GM18907 (cell line): ENCODE measurements at regions not wholly inside any gene's neighbourhood (a gene's known extent, or its start where the extent isn't known, plus 50 kb on each side); places are given as distances from the start of the nearest gene placed in this dataset.

ENCODE experiments used
- ATAC-seq: cut with Tn5 transposase; IDR thresholded peaks from one replicate; pipeline ENCODE4 v1.9.1; 2021; ENCODE audit warnings: mild to moderate bottlenecking, moderate library complexity; ENCODE audit not compliant: unreplicated experiment

DNA sequence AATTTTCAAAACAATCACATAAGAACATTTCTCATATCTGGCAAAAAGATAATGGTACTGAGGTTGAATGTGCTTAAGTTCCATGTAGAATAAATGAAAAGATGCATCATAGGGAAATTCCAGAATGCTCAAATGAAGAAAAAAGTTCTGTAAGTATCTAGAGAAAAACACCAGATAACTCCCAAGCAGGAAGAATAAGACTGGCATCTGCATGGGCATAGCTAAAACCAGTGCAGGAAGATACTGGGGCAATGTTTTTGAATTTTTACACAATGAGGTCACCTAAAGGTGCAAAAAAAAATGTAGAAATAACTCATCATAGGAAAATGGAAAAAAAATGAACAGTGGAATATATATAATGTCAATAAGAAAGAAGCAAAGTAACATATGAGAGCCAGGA is 275.2 kb downstream of the BAMBI start:
- no peak for ATAC-seq

DNA sequence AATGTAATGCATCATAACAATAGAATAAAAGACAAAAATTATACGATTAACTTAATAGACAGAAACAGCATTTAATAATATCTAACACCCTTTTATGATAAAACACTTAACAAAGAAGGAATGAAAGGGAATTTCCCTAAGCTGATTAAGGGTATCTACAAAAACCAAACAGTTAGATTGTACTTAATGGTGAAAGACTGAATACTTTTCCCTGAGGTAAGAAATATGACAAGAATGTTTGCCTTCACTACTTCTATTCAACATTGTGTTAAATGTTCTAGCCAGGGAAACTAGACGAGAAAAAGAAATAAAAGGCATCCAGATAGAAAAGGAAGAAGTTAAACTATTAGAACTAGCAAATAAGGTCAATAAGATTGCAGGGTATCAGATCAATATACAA is 276.9 kb downstream of the BAMBI start:
- no peak for ATAC-seq

DNA sequence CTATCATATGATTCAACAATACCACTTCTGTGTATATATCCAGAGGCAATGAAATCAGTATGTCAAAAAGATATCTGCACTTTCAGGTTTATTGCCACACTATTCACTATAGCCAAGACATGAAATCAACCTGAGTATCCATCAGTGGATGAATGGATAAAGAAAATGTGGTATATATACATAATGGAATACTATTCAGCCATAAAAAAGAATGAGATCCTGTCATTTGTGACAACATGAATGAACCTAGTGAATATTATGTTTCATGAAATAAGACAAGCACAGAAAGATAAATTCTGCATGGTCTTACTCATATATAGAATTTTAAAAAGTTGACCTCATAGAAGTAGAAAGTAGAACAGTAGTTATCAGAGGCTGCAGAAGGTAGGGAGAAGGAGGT is 281.1 kb downstream of the BAMBI start:
- no peak for ATAC-seq

- ATAC-seq, result no peak
These were observed 282.7 kb downstream of the BAMBI start for GRCh38 chr10:28959850-28960501.

- no peak for ATAC-seq
These were observed 285.4 kb downstream of the BAMBI start for GRCh38 chr10:28962768-28963167.

DNA sequence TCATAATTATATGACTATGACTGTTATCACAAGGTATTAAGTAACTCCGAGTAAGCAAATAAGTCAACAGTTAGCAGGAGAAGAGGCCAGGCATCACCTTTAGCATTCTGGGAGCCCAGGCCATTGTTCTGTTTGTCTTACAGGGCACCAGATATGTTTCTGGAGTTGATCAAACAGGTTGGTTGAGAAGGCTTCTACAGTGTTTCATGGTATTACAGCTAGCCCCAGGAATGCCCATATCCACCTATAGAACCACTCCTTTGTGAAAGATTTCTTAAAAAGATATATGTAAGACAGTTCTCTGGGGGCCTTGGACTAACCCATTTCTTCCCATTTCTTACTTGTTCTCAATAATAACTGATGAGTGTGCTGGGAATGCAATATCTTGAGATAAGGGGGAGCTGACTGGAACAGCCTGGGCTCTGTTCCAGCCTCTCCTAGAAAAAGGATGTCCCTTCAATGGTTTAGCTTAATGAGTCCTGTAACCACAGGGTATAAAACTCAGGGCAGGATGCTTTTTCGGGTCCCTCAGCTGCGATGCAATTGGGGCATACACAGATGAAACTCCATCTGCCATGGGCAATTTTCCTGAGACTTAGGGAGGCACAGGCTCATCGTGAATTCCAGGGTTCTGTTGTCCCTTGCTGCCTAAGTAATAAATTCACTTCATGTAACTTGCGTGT is 286.4 kb downstream of the BAMBI start:
- ATAC-seq, result no peak

- no peak for ATAC-seq
These were observed 288.6 kb downstream of the BAMBI start for GRCh38 chr10:28965937-28966336.

GRCh38 chr10:28967031-28967430 is 289.7 kb downstream of the BAMBI start:
- ATAC-seq, result no peak

DNA sequence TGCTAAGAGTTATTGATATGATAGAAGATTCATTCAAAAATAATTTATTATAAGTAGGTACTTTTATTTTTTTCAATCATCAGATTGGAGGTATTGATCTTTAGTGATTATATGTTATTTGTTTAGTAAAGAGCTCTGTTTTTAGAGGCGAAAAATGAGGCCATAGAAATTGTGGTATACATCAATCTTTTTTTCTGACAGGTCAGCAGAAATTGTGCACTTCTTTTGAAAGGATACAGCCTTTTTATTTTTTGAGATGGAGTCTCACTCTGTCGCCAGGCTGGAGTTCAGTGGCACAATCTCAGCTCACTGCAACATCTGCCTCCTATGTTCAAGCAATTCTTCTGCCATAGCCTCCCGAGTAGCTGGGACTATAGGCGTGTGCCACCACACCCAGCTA is 292.1 kb downstream of the BAMBI start:
- no peak for ATAC-seq

- no peak for ATAC-seq
These were observed 292.9 kb downstream of the BAMBI start for GRCh38 chr10:28970231-28970630.

DNA sequence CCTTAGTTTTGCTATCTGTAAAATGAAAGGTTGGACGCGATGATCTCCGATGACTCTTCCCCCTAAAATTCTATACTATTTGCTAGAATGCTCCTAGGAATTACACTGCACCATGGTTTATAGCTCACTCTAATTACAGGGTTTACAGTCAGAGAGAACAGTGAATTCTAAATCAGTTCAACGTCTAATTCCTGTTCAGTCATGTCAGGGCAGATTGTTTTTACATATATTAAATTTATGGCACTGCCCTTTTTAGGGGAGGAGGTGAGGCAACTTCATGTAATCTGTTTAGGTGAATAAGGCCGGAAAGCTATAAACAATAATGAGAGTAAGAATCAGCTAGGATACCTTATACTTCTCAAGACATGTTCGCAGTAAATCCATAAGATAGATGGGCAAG is 293.9 kb downstream of the BAMBI start:
- no peak for ATAC-seq

DNA sequence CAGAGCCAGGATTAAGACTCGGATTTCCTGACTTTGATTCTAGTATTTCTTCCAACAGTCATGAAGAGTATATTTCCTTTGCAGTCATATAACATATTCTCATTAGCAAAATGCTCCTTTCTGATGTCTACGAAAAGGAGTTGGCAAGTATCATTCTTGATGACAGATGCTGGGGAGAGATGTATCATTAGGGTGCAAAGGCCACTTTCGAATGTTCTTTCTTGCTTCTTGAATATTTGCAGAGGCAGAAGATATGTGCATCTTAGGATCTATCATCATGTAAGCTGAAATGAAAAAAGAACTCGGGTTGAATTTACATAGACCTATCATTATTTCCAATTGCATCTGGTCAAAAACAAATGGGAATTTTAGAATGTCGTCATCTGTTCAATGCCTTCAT is 294.4 kb downstream of the BAMBI start:
- ATAC-seq, result no peak

GRCh38 chr10:28973309-28973972 is 296.1 kb downstream of the BAMBI start:
- no peak for ATAC-seq

DNA sequence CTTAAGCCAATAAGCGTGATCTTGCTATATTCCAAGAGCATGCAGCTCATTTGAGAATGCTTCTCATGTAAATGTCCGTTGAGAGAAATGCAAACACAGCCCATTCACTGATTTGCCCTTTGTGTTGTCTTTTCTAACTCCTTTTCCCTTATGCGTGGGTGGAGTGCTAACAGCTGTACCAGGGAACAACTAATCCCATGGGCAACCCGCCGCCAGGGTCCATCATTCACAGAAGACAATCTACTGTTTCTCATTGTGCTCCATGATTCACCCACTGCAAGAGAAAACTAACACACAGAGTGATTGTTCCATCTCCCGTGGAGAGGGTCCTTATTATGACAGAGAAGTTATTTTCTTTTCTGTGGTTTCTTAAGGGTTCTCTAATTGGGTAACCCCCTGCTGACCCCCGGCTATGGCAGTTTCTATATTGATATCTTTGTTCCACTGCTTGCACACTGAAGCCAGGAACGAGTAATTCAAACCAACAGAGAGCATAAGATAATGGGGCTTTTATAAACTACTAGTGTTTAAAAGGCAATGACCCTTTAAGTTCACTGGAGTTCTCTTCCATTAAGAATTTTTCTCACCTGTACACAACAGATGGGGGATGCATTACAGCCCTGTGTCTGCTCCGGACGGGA is 298.7 kb downstream of the BAMBI start:
- no peak for ATAC-seq

DNA sequence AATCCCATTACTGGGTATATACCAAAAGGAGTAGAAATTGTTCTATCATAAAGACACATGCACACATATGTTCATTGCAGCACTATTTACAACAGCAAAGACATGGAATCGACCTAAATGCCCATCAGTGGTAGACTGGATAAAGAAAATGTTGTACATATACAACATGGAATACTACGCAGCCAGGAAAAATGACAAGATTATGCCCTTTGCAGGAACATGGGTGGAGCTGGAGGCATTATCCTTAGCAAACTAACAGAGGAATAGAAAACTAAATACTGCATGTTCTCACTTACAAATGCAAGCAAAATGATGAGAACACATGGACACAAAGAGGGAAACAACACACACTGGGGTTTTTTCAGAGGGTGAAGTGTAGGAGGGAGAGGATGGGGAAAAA is 300.2 kb downstream of the BAMBI start:
- ATAC-seq, result no peak

- ATAC-seq, result no peak
These were observed 302.9 kb downstream of the BAMBI start for GRCh38 chr10:28980264-28980663.

DNA sequence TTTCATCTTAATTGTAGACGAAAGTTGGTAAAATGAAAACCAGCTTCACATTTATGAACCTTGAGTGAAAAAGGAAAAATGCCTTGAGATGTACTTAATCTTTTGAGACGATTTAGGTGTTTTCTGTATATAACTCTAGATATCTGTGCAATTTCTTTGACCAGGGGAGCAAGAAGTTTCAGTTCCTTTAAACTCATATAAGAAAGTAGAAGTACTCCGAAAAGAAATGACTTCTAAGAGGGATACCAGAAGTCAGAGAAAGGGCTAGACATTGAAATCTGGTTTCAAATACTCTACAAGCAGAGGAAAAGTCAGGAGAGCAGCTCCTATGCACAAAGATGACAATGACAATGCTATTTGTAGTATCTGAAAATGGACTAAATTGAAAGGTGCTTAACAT is 303.7 kb downstream of the BAMBI start:
- ATAC-seq, result peak; percentile 70

DNA sequence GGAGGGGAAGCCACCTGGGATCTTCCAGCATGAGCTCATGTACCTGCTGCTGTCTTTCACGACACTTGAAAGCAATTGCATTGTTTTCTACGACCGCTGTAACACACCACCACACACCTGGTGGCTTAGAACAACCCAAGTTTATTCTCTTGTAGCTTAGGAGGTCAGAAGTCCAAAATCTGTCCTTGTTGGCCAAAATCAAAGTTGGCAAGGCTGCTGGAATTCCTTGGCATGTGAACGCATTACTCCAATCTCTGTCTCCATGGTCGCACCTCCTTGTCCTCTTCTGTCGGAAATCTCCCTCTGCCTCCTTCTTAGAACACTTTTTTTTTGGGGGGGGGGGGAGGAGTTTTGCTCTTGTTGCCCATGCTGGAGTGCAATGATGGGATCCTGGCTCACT is 305.7 kb downstream of the BAMBI start:
- no peak for ATAC-seq

DNA sequence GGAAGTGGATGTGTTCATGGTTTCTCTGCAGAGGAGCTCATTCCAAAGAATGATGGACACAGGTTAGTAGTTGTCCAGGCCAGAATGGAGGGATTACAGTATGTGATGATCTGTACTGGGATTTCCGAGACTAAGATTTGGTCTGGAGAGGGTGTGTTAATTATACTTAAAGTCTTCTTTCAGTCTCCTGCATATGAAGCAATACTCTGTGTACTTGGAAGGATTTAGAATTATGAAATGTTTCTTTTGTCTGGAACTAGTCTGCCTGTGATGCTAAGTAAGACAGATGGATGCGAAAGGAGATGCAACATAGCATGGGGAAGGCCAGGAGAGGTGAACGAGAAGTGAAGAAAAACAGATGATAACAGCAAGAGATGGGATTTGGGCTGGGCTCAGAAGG is 305.1 kb upstream of the LYZL1 start:
- ATAC-seq, result no peak

GRCh38 chr10:28984431-28984830 is 304.4 kb upstream of the LYZL1 start:
- peak; percentile 88 for ATAC-seq

DNA sequence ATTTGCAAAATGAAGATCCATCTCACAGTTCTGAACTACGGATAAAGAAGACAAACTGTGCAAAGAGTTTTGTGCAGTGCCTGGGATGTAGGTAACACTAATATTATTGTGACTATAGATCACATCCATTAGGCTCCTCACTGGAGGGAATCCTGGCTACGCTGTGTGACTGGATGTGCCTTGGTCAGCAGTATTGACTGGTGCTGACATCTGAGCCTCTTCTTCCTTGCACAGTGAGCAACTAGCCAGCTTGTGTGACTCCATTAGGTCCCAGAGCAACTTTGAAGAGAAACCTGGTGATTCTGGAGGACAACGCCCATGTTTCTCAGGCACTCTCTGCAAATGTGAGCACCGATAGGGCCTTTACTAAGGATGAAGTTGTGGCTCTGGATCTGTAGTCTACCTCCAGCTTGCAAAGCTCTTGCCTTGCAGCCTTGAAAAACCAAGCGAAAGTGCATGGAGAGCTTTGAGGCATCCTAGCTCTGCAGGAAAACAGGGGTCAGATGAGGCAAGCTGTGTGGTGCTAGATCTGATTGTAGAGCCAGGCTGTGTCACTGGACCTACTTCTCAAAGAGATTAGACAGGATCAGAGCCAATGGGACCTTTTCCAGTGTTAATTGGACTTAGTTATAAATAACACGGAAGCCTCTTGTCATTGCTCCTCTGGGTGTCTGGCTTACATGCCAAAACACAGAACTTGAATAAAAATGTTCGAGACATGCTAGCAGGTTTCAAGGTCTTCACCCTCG is 303.6 kb upstream of the LYZL1 start:
- no peak for ATAC-seq
